ENCODE measurements at regions not wholly inside any gene's neighbourhood (a gene's known extent, or its start where the extent isn't known, plus 50 kb on each side); places are given as distances from the start of the nearest gene placed in this dataset.

GRCh38 chr1:71269179-71269578 is 188.3 kb upstream of the ZRANB2 start:
- TF ChIP-seq POLR2AphosphoS5 (IDR thresholded peaks at IDR 0.05) = no peak
- TF ChIP-seq, protein P1, sequence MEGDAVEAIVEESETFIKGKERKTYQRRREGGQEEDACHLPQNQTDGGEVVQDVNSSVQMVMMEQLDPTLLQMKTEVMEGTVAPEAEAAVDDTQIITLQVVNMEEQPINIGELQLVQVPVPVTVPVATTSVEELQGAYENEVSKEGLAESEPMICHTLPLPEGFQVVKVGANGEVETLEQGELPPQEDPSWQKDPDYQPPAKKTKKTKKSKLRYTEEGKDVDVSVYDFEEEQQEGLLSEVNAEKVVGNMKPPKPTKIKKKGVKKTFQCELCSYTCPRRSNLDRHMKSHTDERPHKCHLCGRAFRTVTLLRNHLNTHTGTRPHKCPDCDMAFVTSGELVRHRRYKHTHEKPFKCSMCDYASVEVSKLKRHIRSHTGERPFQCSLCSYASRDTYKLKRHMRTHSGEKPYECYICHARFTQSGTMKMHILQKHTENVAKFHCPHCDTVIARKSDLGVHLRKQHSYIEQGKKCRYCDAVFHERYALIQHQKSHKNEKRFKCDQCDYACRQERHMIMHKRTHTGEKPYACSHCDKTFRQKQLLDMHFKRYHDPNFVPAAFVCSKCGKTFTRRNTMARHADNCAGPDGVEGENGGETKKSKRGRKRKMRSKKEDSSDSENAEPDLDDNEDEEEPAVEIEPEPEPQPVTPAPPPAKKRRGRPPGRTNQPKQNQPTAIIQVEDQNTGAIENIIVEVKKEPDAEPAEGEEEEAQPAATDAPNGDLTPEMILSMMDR (IDR thresholded peaks at IDR 0.05) = no peak
